Ectodermal cell (in vitro differentiated cells): ENCODE measurements at regions not wholly inside any gene's neighbourhood (a gene's known extent, or its start where the extent isn't known, plus 50 kb on each side); places are given as distances from the start of the nearest gene placed in this dataset.
"Not testable (repeated sequence)": the region's sequence is repeated elsewhere in the genome, so short reads cannot be mapped to it uniquely, and the experiment has no call there.

Source experiments
- H3K27ac ChIP-seq: 2 replicates; pipeline ENCODE4 v1.7.0; 2013; ENCODE audit warnings: mild to moderate bottlenecking, low read depth, low read length; ENCODE audit not compliant: insufficient read depth, poor library complexity, severe bottlenecking
- H3K27me3 ChIP-seq: 2 replicates; pipeline ENCODE4 v1.7.0; 2013; ENCODE audit warnings: mild to moderate bottlenecking, low read length; ENCODE audit not compliant: insufficient read depth, control insufficient read depth, poor library complexity, severe bottlenecking
- H3K36me3 ChIP-seq: one replicate; pipeline ENCODE4 v1.7.0; 2013; ENCODE audit warnings: low read length; ENCODE audit not compliant: control insufficient read depth, insufficient read depth
- H3K4me1 ChIP-seq: one replicate; pipeline ENCODE4 v1.7.0; 2013; ENCODE audit warnings: low read length; ENCODE audit not compliant: control insufficient read depth, insufficient read depth
- H3K4me3 ChIP-seq: 2 replicates; pipeline ENCODE4 v1.7.0; 2013; ENCODE audit warnings: low read depth, low read length, control low read depth; ENCODE audit not compliant: insufficient read depth
- H3K9me3 ChIP-seq: 2 replicates; pipeline ENCODE4 v1.7.0; 2013; ENCODE audit warnings: mild to moderate bottlenecking, low read length, moderate library complexity; ENCODE audit not compliant: control insufficient read depth
- WGBS, 2 experiments: methylation state at CpG; one replicate each; pipeline ENCODE4 v1.1.7; 2013; ENCODE audit warnings: missing lambda C conversion rate in 2 of 2; 5-methylcytosine and 5-hydroxymethylcytosine counted together

DNA sequence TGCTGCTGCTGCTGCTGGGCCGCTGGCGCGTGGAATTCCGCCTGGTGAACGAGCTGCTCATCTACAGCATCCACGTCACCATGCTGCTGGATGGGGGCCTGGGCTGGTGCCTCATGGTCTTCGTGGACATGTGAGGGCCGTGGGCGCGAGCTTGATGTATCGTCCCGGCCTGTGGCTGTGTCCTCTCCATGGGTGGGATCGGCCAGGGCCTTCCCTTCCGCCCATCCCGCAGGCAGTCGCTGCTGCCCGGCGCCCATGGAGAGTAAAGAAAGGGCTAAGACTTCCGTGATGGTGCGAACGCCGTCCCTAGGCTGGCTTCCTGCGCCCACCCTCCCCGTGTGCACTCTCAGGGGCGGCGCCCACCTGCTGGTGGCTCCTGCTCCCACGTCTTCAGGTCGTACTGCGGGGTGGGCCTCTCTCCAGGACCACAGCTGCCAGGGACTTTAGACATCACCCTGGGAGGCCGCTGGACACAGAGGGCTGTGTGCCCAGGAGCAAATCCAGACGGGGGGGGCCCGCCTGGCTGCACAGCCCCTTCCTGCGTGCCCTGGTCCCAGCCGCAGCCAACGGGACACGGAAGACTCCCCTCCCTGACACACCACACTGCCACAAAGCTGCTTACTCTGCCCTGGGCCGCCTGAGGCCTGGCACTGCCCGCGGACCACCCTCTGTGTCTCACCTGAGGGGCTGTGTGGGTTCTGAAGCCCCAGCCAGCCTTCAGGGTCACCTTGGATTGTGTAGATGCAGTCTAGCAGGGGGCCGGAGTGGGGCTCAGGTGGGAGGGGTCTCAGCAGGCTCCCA, 167.5 kb downstream of the SEPTIN7 start:
- 96% methylated on average over 40 of the region's 40 CpGs for WGBS, 2 experiments
- no peaks in the 10 kb centered on the region for H3K4me1 ChIP-seq
- H3K36me3 ChIP-seq: no peaks in the 10 kb centered on the region
- H3K27me3 ChIP-seq: no peaks in the 10 kb centered on the region
- no peaks in the 10 kb centered on the region for H3K9me3 ChIP-seq
- no peak overlapping the region for H3K27ac ChIP-seq
- no peak overlapping the region for H3K4me3 ChIP-seq

DNA sequence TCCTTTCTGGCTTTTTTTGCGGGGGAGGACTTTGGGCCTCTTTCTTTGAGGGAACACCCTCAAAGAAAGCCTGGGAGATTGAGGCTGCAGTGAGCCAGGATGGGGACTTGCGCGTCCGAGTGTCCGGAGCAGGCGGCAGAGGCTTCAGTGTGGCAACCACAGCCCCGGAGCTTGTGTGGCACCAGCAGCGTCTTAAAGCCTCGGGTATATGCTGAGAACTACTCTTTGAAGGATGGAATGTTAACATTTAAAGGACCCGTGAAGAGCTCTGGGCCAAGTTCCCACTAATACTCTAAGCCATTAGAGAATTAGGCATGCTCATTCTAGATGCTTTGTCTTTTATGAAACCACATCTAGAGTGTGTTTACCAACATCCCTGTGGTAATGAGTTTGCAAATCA, 168.2 kb downstream of the SEPTIN7 start:
- H3K4me3 ChIP-seq: no peak overlapping the region
- no peaks in the 10 kb centered on the region for H3K36me3 ChIP-seq
- WGBS, 2 experiments: 90 to 95% methylated on average over 10 of the region's 10 CpGs
- H3K27ac ChIP-seq: no peak overlapping the region
- no peaks in the 10 kb centered on the region for H3K4me1 ChIP-seq
- H3K27me3 ChIP-seq: no peaks in the 10 kb centered on the region
- no peaks in the 10 kb centered on the region for H3K9me3 ChIP-seq

DNA sequence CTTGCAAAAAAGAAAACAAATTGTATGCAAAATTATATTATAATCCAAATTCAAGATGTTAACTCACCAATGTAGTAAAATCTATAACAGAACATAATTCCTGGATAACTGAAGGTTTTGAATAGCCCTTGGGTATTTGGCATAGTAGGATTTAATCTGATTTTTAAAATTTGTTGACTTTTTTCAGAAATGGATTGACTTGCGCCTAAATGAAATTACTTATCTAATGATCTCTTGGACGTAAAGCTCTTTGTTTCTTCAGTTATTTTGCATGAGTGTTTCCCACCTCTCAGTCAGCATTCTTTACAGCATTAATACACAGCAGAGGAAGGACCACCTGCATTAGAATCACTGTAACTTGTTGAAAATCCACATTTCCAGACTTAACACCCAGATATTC, 169.6 kb downstream of the SEPTIN7 start:
- H3K4me1 ChIP-seq: no peaks in the 10 kb centered on the region
- 90 to 100% methylated on average over 2 of the region's 2 CpGs for WGBS, 2 experiments
- no peaks in the 10 kb centered on the region for H3K36me3 ChIP-seq
- H3K4me3 ChIP-seq: no peak overlapping the region
- H3K9me3 ChIP-seq: no peaks in the 10 kb centered on the region
- no peaks in the 10 kb centered on the region for H3K27me3 ChIP-seq
- H3K27ac ChIP-seq: no peak overlapping the region

DNA sequence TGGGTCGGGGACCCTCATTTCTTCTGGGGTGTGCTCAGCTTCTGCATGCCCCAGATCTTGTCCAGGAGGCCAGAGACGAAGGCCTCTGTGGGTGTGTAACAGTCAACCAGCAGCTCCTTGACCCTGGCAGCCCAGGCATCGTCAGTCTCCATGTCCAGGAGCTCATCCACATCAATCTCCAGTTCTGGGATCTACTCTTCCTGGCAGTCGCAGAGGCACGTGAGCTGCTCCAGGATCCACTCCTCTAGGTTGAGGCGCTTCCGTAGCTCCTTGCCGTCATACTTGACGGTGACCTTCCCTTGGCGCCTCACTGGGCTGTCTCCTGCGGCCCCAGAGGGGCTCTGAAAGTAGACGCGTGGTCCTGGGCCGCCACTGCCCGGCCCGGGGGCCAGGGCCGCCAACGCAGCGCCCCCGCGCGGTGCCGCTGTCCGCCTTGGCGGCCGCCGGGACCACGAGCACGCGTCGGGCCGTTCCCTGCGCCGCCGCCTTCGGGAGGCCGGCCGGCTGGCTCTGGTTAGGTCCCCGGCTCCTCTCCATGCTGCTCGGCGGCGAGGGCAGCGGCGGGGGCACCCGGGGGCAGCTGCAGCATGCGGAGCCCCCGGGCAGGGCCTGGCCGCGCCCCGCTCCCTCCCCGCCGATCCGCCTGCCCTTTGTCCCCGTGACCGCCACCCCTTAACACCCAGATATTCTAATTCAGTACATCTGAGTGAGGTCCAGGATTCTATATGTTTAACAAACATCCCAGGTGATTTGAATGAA, 170.5 kb downstream of the SEPTIN7 start:
- WGBS, 2 experiments: 94 to 95% methylated on average over 55 of the region's 55 CpGs
- Histone ChIP-seq H3K36me3 (no peaks in the 10 kb centered on the region), H3K27ac (no peak overlapping the region), H3K27me3 (no peaks in the 10 kb centered on the region), H3K9me3 (no peaks in the 10 kb centered on the region), H3K4me3 (no peak overlapping the region), H3K4me1 (no peaks in the 10 kb centered on the region)

DNA sequence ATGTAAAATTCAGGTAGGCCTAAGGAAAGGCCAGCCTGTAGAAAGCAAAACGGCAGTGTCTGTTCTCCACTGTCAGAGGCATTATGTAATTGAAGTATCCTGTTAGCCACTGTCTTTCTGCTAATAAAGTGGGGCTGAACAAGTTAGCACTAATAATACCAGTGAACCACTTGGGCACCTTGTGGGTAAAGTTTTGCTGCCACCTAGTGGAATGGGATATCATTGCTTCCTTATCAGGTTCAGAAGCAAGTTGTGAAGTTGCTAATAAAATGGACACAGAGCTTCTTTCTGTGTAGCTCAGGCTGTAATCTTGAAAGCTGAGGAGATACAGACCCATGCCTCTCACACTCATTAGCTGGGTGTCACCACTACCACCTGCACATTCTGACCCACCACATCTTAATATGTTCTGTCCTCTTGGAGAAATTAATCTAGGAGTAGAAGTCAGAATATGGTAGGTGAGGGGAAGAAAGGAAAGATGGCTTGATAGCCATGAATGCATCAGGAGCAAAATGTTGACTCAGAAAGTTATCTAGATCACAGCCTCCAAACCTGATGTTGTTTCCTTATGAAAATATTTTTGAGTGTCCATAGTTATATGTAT, 175.1 kb downstream of the SEPTIN7 start:
- no peak overlapping the region for H3K27ac ChIP-seq
- no peaks in the 10 kb centered on the region for H3K9me3 ChIP-seq
- H3K36me3 ChIP-seq: no peaks in the 10 kb centered on the region
- H3K4me1 ChIP-seq: no peaks in the 10 kb centered on the region
- no peaks in the 10 kb centered on the region for H3K27me3 ChIP-seq
- H3K4me3 ChIP-seq: no peak overlapping the region
- WGBS, 2 experiments: 8% methylated on average over 1 of the region's 1 CpG

DNA sequence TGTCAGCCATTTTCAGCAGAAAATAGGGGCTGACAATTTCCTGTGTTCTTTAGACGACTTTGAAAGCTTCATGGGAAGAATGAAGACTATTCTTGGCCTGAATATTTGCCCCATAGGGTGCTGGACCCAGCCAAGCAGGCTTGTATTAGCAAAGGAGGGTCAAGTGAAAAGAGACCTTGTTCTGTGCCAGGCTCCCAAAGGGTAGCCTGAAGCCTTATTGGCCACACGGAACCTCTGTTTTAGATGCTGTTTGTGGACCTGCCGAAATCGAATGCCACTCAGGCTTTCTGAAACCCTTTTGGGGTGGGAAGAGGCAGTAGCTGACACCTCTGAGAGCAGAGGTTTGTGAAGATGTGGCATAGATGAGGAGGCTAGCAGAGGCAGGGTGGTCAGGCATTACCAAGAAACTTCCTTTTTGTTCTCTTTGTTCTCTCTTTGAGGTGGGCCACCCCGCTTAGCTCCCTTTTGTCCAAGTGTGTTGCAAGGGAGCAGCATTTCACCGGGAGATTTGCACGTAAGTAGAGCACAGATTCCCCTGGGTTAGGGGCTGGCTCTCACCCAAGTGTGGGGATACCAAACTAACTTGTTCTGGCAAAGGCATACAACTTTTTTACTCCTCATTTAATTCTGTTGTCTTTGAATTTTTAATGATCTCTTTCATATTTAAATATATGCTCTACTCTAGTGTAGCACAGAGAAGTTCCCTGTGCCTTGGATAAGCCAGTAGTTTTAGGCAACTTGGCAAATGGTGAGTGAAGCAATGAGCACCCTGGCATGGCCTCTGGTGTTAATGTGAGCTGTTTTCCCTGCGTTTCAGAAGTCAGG, 174.0 kb upstream of the EEPD1 start:
- H3K27ac ChIP-seq, H3K36me3 ChIP-seq, H3K4me3 ChIP-seq, H3K4me1 ChIP-seq, H3K27me3 ChIP-seq, H3K9me3 ChIP-seq: not testable (repeated sequence)
- WGBS, 2 experiments: 53 to 60% methylated on average over 8 of the region's 8 CpGs

DNA sequence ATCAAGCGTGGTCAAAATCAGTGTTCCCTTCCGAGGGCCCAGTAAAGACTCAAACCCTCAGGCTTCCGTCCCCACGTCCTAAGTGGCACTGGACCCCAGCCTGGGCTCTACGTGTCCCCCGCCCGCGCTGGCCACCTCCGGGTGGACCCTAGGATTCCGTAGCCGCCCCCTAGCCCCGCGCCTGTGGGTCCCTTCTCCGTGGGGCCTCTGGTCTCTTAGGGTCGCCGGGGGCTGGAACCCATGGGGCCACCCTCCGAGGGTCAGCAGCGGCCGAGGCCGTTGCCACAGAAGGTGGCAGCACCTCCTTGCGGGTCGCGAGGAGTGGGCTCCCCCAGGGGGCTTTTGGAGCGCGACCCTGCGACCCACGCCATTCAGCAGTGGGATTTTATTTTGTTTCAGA, 170.5 kb upstream of the EEPD1 start:
- Histone ChIP-seq H3K9me3 (no peaks in the 10 kb centered on the region), H3K27ac (no peak overlapping the region), H3K4me1 (no peaks in the 10 kb centered on the region), H3K27me3 (no peaks in the 10 kb centered on the region), H3K36me3 (no peaks in the 10 kb centered on the region), H3K4me3 (no peak overlapping the region)
- 94 to 95% methylated on average over 27 of the region's 27 CpGs for WGBS, 2 experiments

DNA sequence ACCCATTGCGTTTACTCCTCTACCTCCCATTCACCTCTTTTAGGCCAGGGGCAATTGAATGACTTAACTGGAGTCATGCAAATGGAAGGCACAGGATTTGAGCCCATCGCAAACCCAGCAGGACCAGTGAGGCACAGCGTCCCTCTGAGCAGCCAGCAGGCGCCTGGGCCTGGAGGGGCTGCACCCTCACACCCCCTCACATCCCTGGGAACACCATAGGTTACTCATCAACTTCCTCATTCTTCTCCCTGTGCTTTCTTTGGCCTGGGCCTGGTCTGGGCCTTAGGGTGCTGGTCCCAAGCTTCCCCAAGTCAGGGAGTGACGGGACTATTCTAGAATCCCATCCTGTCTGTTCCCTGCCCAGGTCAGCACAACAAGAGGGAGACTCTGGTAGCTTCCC, 169.4 kb upstream of the EEPD1 start:
- no peak overlapping the region for H3K4me3 ChIP-seq
- 90 to 92% methylated on average over 5 of the region's 5 CpGs for WGBS, 2 experiments
- H3K36me3 ChIP-seq: no peaks in the 10 kb centered on the region
- no peak overlapping the region for H3K27ac ChIP-seq
- no peaks in the 10 kb centered on the region for H3K27me3 ChIP-seq
- H3K9me3 ChIP-seq: no peaks in the 10 kb centered on the region
- H3K4me1 ChIP-seq: no peaks in the 10 kb centered on the region

DNA sequence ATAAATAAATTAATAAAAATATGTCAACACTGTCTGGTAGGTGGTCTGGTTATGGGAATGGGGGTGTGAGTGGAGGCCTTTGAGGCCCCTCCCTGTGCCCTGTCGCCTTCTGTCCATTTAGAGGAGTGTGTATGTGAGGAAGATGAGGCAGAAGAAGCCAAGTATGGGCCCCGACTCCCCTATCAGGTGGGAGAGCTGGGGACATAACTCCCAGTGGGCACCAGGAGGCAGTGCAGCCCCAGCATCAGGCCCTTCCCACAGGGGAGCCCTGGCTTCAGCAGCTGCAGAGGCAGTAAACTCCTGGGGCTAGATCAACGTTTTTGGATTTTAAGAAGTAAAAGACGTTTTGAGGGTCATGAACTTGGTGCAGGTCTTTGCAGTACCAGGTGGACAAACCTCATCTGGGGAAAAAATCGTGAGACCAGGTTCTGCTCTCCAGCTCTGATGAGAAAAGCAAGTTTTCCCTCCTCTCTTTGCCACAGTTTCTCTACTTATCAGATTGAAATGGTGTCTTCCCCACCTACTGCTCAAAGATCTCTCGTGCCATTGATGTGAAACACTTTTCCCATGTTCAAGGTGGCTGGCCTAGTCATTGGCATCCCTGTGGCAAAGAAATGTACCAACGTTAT, 167.8 kb upstream of the EEPD1 start:
- 35 to 41% methylated on average over 7 of the region's 7 CpGs for WGBS, 2 experiments
- Histone ChIP-seq H3K27me3 (no peaks in the 10 kb centered on the region), H3K4me1 (no peaks in the 10 kb centered on the region), H3K27ac (no peak overlapping the region), H3K36me3 (no peaks in the 10 kb centered on the region), H3K9me3 (no peaks in the 10 kb centered on the region), H3K4me3 (no peak overlapping the region)
